BE2C (cell line): ENCODE measurements at regions not wholly inside any gene's neighbourhood (a gene's known extent, or its start where the extent isn't known, plus 50 kb on each side); places are given as distances from the start of the nearest gene placed in this dataset.

ENCODE experiments used
- DNase-seq: peaks from one replicate; pipeline ENCODE4 v3.0.0-alpha.2; 2020
- H3K27me3 ChIP-seq: fragments of 250-450 bp; sonication (Bioruptor Pico); 2 replicates; pipeline ENCODE4 v1.5.1; 2020; ENCODE audit warnings: mild to moderate bottlenecking
- H3K36me3 ChIP-seq: fragments of 250-450 bp; sonication (Bioruptor Pico); 2 replicates; pipeline ENCODE4 v1.5.1; 2020; ENCODE audit warnings: mild to moderate bottlenecking
- H3K4me1 ChIP-seq: fragments of 250-450 bp; sonication (Bioruptor Pico); 2 replicates; pipeline ENCODE4 v1.5.1; 2020
- H3K4me3 ChIP-seq: 2 replicates; pipeline ENCODE4 v1.5.1; 2011; ENCODE audit warnings: low read depth, low read length
- H3K9me3 ChIP-seq: fragments of 250-450 bp; sonication (Bioruptor Pico); 2 replicates; pipeline ENCODE4 v1.5.1; 2020
- CTCF ChIP-seq: IDR thresholded peaks from 2 replicates; pipeline ENCODE4 v1.5.1; 2012; ENCODE audit warnings: mild to moderate bottlenecking, low read depth, low read length

- H3K4me1 ChIP-seq = no peaks in the 10 kb centered on the region
- no peak for TF ChIP-seq CTCF
- H3K9me3 ChIP-seq = no peaks in the 10 kb centered on the region
- H3K27me3 ChIP-seq = no peaks in the 10 kb centered on the region
- no peaks in the 10 kb centered on the region for H3K36me3 ChIP-seq
- DNase-seq = no peak
- H3K4me3 ChIP-seq = no peak overlapping the region
Measured at GRCh38 chr14:82047777-82048470, 514.3 kb upstream of the SEL1L start.

GRCh38 chr14:82052778-82053177 is 519.1 kb upstream of the SEL1L start:
- DNase-seq = no peak
- Histone ChIP-seq H3K4me3 (no peak overlapping the region), H3K4me1 (no peaks in the 10 kb centered on the region), H3K27me3 (no peaks in the 10 kb centered on the region), H3K9me3 (no peaks in the 10 kb centered on the region), H3K36me3 (no peaks in the 10 kb centered on the region)
- TF ChIP-seq CTCF = no peak

DNA sequence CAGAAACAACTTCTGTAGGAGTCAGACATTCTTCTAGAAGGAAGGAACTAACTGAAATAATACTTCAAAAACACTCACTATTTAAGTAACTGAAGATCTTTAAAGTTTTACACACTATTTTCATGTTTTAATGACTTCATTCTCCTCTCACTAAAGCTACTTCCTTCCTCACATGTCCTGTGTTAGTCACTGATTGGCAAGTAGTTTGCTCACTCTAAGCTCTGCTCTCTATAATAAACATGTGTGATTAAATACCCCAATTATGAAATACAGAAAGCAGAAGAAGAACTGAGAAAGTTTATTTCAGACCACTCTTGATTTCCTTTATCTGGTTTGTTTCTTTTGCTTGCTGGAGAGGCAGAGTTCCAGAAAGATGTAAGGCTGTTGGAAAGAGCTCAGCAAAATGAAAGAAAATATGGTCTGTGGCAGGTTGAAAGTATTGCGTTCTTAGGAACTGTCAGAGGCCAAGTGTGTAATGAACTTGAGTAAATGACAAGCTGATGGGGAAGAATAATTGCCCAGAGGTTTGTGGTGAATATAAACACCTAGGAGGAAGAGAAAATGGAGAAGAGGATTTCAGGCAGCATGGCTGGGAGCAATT is 522.0 kb upstream of the SEL1L start:
- no peak for DNase-seq
- Histone ChIP-seq H3K9me3 (no peaks in the 10 kb centered on the region; the same call in 1 of the 2 replicates), H3K27me3 (no peaks in the 10 kb centered on the region), H3K4me3 (no peak overlapping the region), H3K4me1 (no peaks in the 10 kb centered on the region), H3K36me3 (no peaks in the 10 kb centered on the region)
- TF ChIP-seq CTCF = no peak

DNA sequence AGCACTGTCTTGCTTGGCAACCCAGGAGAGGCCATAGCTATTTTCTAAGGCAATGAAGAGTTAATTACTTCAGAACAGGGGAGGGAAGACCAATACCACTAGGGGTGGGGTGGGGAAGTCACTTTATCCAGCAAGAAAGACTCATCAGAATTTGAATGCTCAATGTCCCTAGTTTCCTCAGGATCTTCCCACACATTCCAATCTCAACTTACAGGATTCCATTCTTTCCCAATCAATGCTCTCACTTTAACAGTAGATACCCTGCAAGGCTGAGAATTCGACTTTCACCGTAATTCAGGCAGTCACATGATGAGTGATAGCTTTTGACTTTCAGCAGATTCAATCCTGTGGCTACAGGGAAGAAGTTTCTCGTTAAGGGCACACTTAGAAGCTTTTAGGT is 526.6 kb upstream of the SEL1L start:
- H3K27me3 ChIP-seq = no peaks in the 10 kb centered on the region
- DNase-seq = no peak
- H3K4me3 ChIP-seq = no peak overlapping the region
- H3K36me3 ChIP-seq = no peaks in the 10 kb centered on the region
- no peak for TF ChIP-seq CTCF
- H3K9me3 ChIP-seq = no peaks in the 10 kb centered on the region; the same call in 1 of the 2 replicates
- no peaks in the 10 kb centered on the region for H3K4me1 ChIP-seq

DNA sequence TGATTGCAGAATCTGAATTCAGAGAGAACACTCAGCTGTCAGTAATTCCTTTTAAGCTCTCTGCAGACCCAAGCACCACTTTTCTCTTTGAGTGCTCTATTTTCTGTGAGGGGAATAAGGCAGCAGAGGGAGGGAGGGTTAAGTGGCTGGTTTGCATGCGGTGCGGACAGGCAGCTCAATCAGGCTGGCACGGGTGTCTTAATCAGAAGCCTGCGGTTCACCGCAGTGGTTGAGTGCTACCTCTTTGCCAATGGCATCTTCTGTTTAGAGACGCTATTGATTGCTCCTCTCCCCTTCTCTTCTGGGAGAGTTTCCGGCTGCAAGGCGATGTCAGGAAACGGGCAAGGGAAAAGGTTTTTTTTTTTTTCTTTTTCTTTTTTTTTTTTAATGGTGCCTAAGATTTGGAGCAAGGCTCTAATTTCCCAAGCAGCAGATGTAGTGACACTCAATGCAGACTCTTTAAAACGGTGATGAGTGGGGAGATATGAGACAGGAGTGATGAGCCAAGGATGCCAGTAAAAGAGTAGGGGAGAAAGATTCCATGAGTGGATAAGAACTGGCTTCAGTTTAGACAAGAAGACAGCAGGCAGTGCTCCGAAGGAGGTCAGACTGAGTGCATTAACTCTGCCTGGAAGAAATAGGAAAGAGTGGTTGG is 533.7 kb upstream of the SEL1L start:
- no peaks in the 10 kb centered on the region for H3K36me3 ChIP-seq
- no peak for TF ChIP-seq CTCF
- no peaks in the 10 kb centered on the region for H3K4me1 ChIP-seq
- H3K27me3 ChIP-seq = no peaks in the 10 kb centered on the region
- H3K9me3 ChIP-seq = no peaks in the 10 kb centered on the region
- DNase-seq = no peak
- H3K4me3 ChIP-seq = no peak overlapping the region

- H3K9me3 ChIP-seq = no peaks in the 10 kb centered on the region
- no peaks in the 10 kb centered on the region for H3K36me3 ChIP-seq
- no peak for DNase-seq
- H3K4me1 ChIP-seq = no peaks in the 10 kb centered on the region
- no peak overlapping the region for H3K4me3 ChIP-seq
- H3K27me3 ChIP-seq = no peaks in the 10 kb centered on the region
- TF ChIP-seq CTCF = no peak
Measured at GRCh38 chr14:82070040-82070439, 536.4 kb upstream of the SEL1L start.
